ENCODE measurements at regions not wholly inside any gene's neighbourhood (a gene's known extent, or its start where the extent isn't known, plus 50 kb on each side); places are given as distances from the start of the nearest gene placed in this dataset.

DNA sequence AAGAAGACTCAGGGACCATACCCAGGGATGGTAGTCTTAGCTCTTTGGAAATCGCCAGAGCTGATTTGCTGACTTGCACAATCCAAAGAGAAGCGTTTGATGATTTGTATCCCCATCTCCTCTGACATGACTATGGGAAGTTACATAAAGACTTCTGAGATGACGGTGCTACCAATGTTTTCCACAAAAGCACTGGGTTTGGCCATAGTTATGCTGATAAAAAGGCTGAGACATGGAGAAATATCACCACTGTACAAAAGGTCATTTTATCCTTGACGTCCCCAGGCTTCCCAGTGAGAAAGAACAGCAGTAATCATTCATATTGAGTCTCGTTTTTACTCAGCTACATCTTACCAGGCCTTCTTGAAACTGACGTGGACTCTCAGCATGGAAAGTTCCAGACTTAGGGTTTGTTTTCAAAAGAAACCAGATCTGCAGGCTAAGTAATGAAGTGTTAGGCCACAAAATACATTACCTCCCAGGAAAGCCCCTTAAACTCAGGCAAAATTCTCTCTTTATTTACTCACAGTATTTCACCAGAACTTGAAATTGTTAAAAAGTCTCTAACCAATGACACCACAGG is 370.3 kb upstream of the JARID2 start (continued):
- no peak for TF ChIP-seq ZBTB11 (CRISPR knock-in tag; IDR thresholded peaks at IDR 0.05)
- no peak for TF ChIP-seq SUPT20H (IDR thresholded peaks at IDR 0.05; ENCODE audit: borderline replicate concordance, control insufficient read depth, low read depth, low read length)
- no peak for TF ChIP-seq HDAC2 (IDR thresholded peaks at IDR 0.05)
- TF ChIP-seq FOS (IDR thresholded peaks at IDR 0.05; ENCODE audit: borderline replicate concordance, extremely low read depth, insufficient read length) = no peak
- peak; percentile 98 for TF ChIP-seq DPF2 (IDR thresholded peaks at IDR 0.05)
- TF ChIP-seq, protein P1, sequence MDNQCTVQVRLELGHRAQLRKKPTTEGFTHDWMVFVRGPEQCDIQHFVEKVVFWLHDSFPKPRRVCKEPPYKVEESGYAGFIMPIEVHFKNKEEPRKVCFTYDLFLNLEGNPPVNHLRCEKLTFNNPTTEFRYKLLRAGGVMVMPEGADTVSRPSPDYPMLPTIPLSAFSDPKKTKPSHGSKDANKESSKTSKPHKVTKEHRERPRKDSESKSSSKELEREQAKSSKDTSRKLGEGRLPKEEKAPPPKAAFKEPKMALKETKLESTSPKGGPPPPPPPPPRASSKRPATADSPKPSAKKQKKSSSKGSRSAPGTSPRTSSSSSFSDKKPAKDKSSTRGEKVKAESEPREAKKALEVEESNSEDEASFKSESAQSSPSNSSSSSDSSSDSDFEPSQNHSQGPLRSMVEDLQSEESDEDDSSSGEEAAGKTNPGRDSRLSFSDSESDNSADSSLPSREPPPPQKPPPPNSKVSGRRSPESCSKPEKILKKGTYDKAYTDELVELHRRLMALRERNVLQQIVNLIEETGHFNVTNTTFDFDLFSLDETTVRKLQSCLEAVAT (IDR thresholded peaks at IDR 0.05) = no peak
- no peak for TF ChIP-seq RBBP5 (conservative IDR thresholded peaks at IDR 0.05)
- TF ChIP-seq MYB (IDR thresholded peaks at IDR 0.05; ENCODE audit: borderline replicate concordance, low read depth, low read length) = no peak
- TF ChIP-seq MEF2A (IDR thresholded peaks at IDR 0.05; ENCODE audit: insufficient read depth, low read depth, low read length) = peak; percentile 82; the same call in 1 of the 2 replicates
- TF ChIP-seq, protein P2, sequence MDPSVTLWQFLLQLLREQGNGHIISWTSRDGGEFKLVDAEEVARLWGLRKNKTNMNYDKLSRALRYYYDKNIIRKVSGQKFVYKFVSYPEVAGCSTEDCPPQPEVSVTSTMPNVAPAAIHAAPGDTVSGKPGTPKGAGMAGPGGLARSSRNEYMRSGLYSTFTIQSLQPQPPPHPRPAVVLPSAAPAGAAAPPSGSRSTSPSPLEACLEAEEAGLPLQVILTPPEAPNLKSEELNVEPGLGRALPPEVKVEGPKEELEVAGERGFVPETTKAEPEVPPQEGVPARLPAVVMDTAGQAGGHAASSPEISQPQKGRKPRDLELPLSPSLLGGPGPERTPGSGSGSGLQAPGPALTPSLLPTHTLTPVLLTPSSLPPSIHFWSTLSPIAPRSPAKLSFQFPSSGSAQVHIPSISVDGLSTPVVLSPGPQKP (IDR thresholded peaks at IDR 0.05; ENCODE audit: low read depth, low read length) = no peak
- TF ChIP-seq BMI1 (IDR thresholded peaks at IDR 0.05; ENCODE audit: borderline replicate concordance) = peak; percentile 83
- peak; percentile 42; the same call in 1 of the 2 replicates for TF ChIP-seq CBX5 (IDR thresholded peaks at IDR 0.05; ENCODE audit: low read depth)
- peak; percentile 98 for TF ChIP-seq IKZF1 (conservative IDR thresholded peaks at IDR 0.05)
- peak; percentile 96 for TF ChIP-seq FOXM1 (IDR thresholded peaks at IDR 0.05; ENCODE audit: low read depth, low read length)
- TF ChIP-seq MTA2 (IDR thresholded peaks at IDR 0.05; ENCODE audit: low read depth) = peak; percentile 95
- no peak for TF ChIP-seq ZBTB4 (CRISPR knock-in tag; IDR thresholded peaks at IDR 0.05)
- TF ChIP-seq RAD21 (IDR thresholded peaks at IDR 0.05; ENCODE audit: insufficient read depth, low read depth, low read length) = peak; percentile 12; the same call in 1 of the 2 replicates
- no peak for TF ChIP-seq KAT2A (conservative IDR thresholded peaks at IDR 0.05; ENCODE audit: control insufficient read depth, low read depth, low read length)
- no peak for TF ChIP-seq RB1 (IDR thresholded peaks at IDR 0.05; ENCODE audit: borderline replicate concordance)
- TF ChIP-seq USF1 (IDR thresholded peaks at IDR 0.05; ENCODE audit: borderline replicate concordance, extremely low read length, insufficient read depth, low read depth, low read length) = no peak
- TF ChIP-seq HDGF (IDR thresholded peaks at IDR 0.05) = no peak

Measured in GM12878 (cell line).